ENCODE measurements at regions not wholly inside any gene's neighbourhood (a gene's known extent, or its start where the extent isn't known, plus 50 kb on each side); places are given as distances from the start of the nearest gene placed in this dataset.

GRCh38 chr11:116294630-116295029, 478.2 kb downstream of the BUD13 start:
- H3K27ac ChIP-seq = no peak overlapping the region
- WGBS, 2 donors = 89 to 90% methylated on average over 1 of the region's 1 CpG

GRCh38 chr11:116287866-116288265, 484.9 kb downstream of the BUD13 start:
- TF ChIP-seq POLR2A (IDR thresholded peaks at IDR 0.05) (no peak), EP300 (IDR thresholded peaks at IDR 0.05) (no peak), CTCF (IDR thresholded peaks at IDR 0.05) (no peak)
- Histone ChIP-seq H3K4me1 (no peaks in the 10 kb centered on the region), H3K4me3 (no peak overlapping the region), H3K27me3 (no peaks in the 10 kb centered on the region), H3K9me3 (peaks cover 0 to 22% (median 4%) of the 10 kb centered on the region in 4 donors), H3K27ac (no peak overlapping the region), H3K36me3 (no peaks in the 10 kb centered on the region)
- WGBS, 2 donors = 59 to 75% methylated on average over 1 of the region's 1 CpG
- no peak for DNase-seq (ENCODE audit: low spot score in 2 of 2)

More at GRCh38 chr11:116294630-116295029, 478.2 kb downstream of the BUD13 start:
- Histone ChIP-seq H3K4me3 (no peak overlapping the region), H3K27me3 (no peaks in the 10 kb centered on the region), H3K4me1 (no peaks in the 10 kb centered on the region), H3K9me3 (peaks cover 0 to 11% (median 4%) of the 10 kb centered on the region in 4 donors), H3K36me3 (no peaks in the 10 kb centered on the region)
- no peak for TF ChIP-seq POLR2A (IDR thresholded peaks at IDR 0.05)
- no peak for TF ChIP-seq EP300 (IDR thresholded peaks at IDR 0.05)
- no peak for TF ChIP-seq CTCF (IDR thresholded peaks at IDR 0.05)
- no peak for DNase-seq (ENCODE audit: low spot score in 2 of 2)

- DNase-seq (ENCODE audit: low spot score in 2 of 2) = no peak
- H3K4me1 ChIP-seq = no peaks in the 10 kb centered on the region
- H3K36me3 ChIP-seq = no peaks in the 10 kb centered on the region
- H3K27me3 ChIP-seq = no peaks in the 10 kb centered on the region
- peaks cover 0 to 16% (median 2%) of the 10 kb centered on the region in 4 donors for H3K9me3 ChIP-seq
- H3K27ac ChIP-seq = no peak overlapping the region
- H3K4me3 ChIP-seq = no peak overlapping the region
- 72 to 77% methylated on average over 3 of the region's 3 CpGs for WGBS, 2 donors
- no peak for TF ChIP-seq CTCF (IDR thresholded peaks at IDR 0.05)
- no peak for TF ChIP-seq POLR2A (IDR thresholded peaks at IDR 0.05)
- no peak for TF ChIP-seq EP300 (IDR thresholded peaks at IDR 0.05)
Observed at GRCh38 chr11:116285026-116285425, 487.8 kb downstream of the BUD13 start.

- DNase-seq (ENCODE audit: low spot score in 2 of 2) = no peak
- WGBS, 2 donors = 87 to 91% methylated on average over 3 of the region's 3 CpGs
Observed at GRCh38 chr11:116283300-116283699, 489.5 kb downstream of the BUD13 start.

GRCh38 chr11:116282481-116282880, 490.3 kb downstream of the BUD13 start:
- H3K36me3 ChIP-seq = no peaks in the 10 kb centered on the region
- 95 to 97% methylated on average over 4 of the region's 4 CpGs for whole genome bisulfite sequencing, 2 donors
- H3K27me3 ChIP-seq = no peaks in the 10 kb centered on the region
- no peaks in the 10 kb centered on the region for H3K4me1 ChIP-seq
- no peak overlapping the region for H3K4me3 ChIP-seq
- DNase-seq (ENCODE audit: low spot score in 2 of 2) = no peak
- no peak overlapping the region for H3K27ac ChIP-seq
- TF ChIP-seq CTCF (IDR thresholded peaks at IDR 0.05) (no peak), POLR2A (IDR thresholded peaks at IDR 0.05) (no peak), EP300 (IDR thresholded peaks at IDR 0.05) (no peak)
- no peaks in the 10 kb centered on the region for H3K9me3 ChIP-seq

More at GRCh38 chr11:116283300-116283699, 489.5 kb downstream of the BUD13 start:
- Histone ChIP-seq H3K27ac (no peak overlapping the region), H3K4me3 (no peak overlapping the region), H3K36me3 (no peaks in the 10 kb centered on the region), H3K4me1 (no peaks in the 10 kb centered on the region), H3K9me3 (no peaks in the 10 kb centered on the region), H3K27me3 (no peaks in the 10 kb centered on the region)
- TF ChIP-seq CTCF (IDR thresholded peaks at IDR 0.05) = no peak
- TF ChIP-seq EP300 (IDR thresholded peaks at IDR 0.05) = peak in 1 of 2 donors; percentile 35
- TF ChIP-seq POLR2A (IDR thresholded peaks at IDR 0.05) = no peak
